ENCODE measurements at regions not wholly inside any gene's neighbourhood (a gene's known extent, or its start where the extent isn't known, plus 50 kb on each side); places are given as distances from the start of the nearest gene placed in this dataset.

DNA sequence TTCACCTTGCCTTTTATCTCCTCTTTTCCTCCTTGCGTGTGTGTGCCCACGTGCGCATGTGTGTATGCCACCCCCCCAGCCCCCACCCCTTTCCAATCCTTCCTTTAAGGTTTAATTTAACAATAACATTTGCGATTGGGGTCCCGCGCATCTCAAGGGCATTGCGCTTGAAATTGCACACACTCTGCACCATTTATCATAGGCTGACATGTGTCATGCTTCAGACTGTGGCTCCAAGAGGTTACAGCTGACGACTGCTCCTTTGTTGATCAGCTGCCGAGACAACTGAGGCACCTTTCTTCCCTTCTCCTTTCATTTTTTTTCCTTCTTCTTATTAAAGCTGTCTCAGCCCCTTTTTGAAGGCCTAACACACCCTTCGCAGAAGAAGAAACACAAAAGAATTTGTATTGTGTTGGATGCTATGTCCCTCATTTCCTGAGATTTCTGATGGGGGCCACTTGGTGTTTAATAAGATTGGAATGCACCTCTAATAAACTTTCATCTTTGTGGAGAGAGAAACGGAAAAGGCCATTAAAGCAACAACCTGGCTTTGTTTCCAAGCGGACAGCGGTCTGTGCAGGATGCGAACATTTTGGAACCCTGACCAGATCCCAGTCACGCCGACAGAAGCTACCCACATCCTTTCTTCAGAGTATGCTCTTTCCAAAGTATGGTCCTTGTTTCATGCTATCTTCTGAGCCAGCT is 470.1 kb downstream of the MCTP2 start:
- DNase-seq (no peak), ATAC-seq (no peak)
- TF ChIP-seq, protein P1, sequence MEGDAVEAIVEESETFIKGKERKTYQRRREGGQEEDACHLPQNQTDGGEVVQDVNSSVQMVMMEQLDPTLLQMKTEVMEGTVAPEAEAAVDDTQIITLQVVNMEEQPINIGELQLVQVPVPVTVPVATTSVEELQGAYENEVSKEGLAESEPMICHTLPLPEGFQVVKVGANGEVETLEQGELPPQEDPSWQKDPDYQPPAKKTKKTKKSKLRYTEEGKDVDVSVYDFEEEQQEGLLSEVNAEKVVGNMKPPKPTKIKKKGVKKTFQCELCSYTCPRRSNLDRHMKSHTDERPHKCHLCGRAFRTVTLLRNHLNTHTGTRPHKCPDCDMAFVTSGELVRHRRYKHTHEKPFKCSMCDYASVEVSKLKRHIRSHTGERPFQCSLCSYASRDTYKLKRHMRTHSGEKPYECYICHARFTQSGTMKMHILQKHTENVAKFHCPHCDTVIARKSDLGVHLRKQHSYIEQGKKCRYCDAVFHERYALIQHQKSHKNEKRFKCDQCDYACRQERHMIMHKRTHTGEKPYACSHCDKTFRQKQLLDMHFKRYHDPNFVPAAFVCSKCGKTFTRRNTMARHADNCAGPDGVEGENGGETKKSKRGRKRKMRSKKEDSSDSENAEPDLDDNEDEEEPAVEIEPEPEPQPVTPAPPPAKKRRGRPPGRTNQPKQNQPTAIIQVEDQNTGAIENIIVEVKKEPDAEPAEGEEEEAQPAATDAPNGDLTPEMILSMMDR (IDR thresholded peaks at IDR 0.05), result no peak
- CTCF ChIA-PET, result no interaction called here
- no peaks in the 10 kb centered on the region for H3K4me1 Mint-ChIP-seq (ENCODE audit: low read depth)
- no peaks in the 10 kb centered on the region for H3K9me3 Mint-ChIP-seq
- POLR2A ChIA-PET, result no interaction called here
- intact Hi-C loops (cut with micrococcal nuclease), result no loop called here
- H3K27ac Mint-ChIP-seq, result no peak overlapping the region
- no peaks in the 10 kb centered on the region for H3K36me3 Mint-ChIP-seq (ENCODE audit: low read depth)
- no peak overlapping the region for H3K4me3 Mint-ChIP-seq
- peaks cover 2% of the 10 kb centered on the region for H3K27me3 Mint-ChIP-seq

DNA sequence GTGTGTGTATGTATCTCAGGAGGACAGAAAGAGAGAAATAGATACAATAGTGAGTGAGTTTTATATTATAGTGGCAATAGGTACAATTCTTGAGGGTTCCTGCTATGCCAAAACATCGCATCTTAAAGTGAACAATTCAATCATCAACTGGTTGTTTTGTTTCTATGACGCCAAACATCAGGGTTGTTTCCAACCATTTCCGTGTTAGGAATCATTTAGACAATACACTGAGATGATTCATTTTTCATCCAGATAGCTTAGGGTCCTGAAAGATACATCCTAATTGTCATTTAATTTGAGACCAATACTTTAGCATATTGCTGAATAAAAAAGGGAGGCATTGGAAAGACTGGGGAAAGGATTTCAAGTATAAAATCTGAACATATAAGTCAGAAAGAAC is 472.2 kb downstream of the MCTP2 start:
- Mint-ChIP-seq H3K4me3 (no peak overlapping the region), H3K27me3 (peaks cover 6% of the 10 kb centered on the region), H3K27ac (no peak overlapping the region), H3K36me3 (ENCODE audit: low read depth) (no peaks in the 10 kb centered on the region), H3K9me3 (no peaks in the 10 kb centered on the region), H3K4me1 (ENCODE audit: low read depth) (no peaks in the 10 kb centered on the region)
- ATAC-seq, result no peak
- ChIA-PET POLR2A (no interaction called here), CTCF (no interaction called here)
- no peak for DNase-seq
- intact Hi-C loops (cut with micrococcal nuclease), result no loop called here
- TF ChIP-seq, protein P1 (IDR thresholded peaks at IDR 0.05), result no peak

DNA sequence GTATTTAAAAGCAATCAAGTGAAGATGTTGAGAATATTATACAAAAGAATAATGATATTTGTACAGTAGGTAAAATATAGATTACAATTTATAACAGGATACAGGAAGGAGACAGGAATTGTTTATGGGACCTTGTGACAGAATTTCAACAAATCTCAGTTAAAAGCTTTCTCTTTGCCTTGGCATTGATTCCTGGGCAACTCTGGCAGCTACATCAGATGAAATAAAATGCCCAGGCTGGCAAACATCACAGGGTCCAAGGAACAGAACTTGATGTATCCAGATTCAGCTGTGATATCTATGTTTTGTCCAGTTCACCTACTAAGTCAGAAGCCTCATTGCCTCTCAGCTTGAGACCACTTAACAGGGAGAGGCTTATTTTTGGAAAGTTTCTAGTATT is 473.1 kb downstream of the MCTP2 start:
- Mint-ChIP-seq H3K27me3 (peaks cover 6% of the 10 kb centered on the region), H3K36me3 (ENCODE audit: low read depth) (no peaks in the 10 kb centered on the region), H3K27ac (no peak overlapping the region), H3K4me3 (no peak overlapping the region), H3K4me1 (ENCODE audit: low read depth) (no peaks in the 10 kb centered on the region), H3K9me3 (no peaks in the 10 kb centered on the region)
- CTCF ChIA-PET, result no interaction called here
- POLR2A ChIA-PET, result no interaction called here
- DNase-seq (no peak), ATAC-seq (no peak)
- intact Hi-C loops (cut with micrococcal nuclease), result no loop called here
- TF ChIP-seq, protein P1 (IDR thresholded peaks at IDR 0.05), result no peak

DNA sequence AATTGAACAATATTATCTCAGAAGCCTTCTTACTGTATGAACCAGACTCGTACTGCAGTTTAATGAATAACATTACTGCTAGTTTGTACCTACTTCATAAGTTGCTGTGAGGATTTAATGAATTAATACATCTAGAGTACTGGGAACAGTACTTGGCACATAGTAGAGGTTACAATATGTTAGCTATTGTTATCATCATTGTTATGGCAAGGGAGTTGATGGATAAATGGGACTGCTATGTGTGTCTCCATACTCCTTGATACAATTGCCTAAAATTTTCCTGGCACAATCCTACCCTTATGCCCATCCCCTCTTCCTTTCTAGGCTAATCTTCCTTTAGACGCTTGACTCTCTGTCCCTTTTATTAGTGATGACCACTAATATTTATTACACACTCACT is 473.6 kb downstream of the MCTP2 start:
- peaks cover 6% of the 10 kb centered on the region for H3K27me3 Mint-ChIP-seq
- DNase-seq (no peak), ATAC-seq (no peak)
- TF ChIP-seq, protein P1 (IDR thresholded peaks at IDR 0.05), result no peak
- no peaks in the 10 kb centered on the region for H3K36me3 Mint-ChIP-seq (ENCODE audit: low read depth)
- ChIA-PET CTCF (no interaction called here), POLR2A (no interaction called here)
- H3K27ac Mint-ChIP-seq, result no peak overlapping the region
- H3K4me1 Mint-ChIP-seq (ENCODE audit: low read depth), result no peaks in the 10 kb centered on the region
- H3K9me3 Mint-ChIP-seq, result no peaks in the 10 kb centered on the region
- H3K4me3 Mint-ChIP-seq, result no peak overlapping the region
- intact Hi-C loops (cut with micrococcal nuclease), result no loop called here

DNA sequence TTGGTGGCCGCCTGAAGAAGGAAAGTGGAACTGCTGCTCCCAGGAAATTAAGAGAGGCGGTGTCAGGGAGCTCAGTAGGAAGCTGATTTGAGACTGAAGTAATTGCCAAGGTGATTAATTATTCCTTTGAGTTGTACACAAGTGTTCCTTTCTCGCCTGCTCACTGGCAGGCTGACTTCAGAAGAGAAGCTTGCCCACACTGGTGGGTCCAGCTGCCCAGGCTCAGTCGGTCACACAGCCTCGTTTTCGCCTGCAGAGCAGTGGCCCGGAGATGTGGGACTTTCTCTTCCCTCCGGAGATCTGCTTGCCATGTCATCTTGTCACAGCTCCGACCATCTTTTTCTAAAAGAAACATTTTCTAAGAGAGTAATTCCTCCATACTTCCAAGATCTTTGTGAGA is 478.0 kb downstream of the MCTP2 start:
- Mint-ChIP-seq H3K27ac (no peak overlapping the region), H3K36me3 (ENCODE audit: low read depth) (no peaks in the 10 kb centered on the region), H3K27me3 (peaks cover 5% of the 10 kb centered on the region), H3K4me3 (no peak overlapping the region), H3K4me1 (ENCODE audit: low read depth) (no peaks in the 10 kb centered on the region), H3K9me3 (no peaks in the 10 kb centered on the region)
- ATAC-seq (no peak), DNase-seq (no peak)
- intact Hi-C loops (cut with micrococcal nuclease), result no loop called here
- ChIA-PET CTCF (no interaction called here), POLR2A (no interaction called here)
- TF ChIP-seq, protein P1 (IDR thresholded peaks at IDR 0.05), result no peak

Measured in activated CD8-positive, alpha-beta T cell treated with anti-CD3 and anti-CD28 coated beads for 36 hours (primary cell).